Bronchial epithelial cell (primary cell): ENCODE measurements at regions not wholly inside any gene's neighbourhood (a gene's known extent, or its start where the extent isn't known, plus 50 kb on each side); places are given as distances from the start of the nearest gene placed in this dataset.

Source experiments
- DNase-seq: peaks from one replicate; pipeline ENCODE4 v3.0.0-alpha.2; 2010; ENCODE audit warnings: low read depth
- FAIRE-seq: peaks from 2 replicates; lab custom pipeline; 2011; peaks lifted over from hg19 to GRCh38; lab: Jason Lieb, UNC
- H3K27me3 ChIP-seq: 2 replicates; pipeline ENCODE4 v1.5.1; 2011; ENCODE audit warnings: low read length; ENCODE audit not compliant: control insufficient read depth, insufficient read depth
- H3K36me3 ChIP-seq: 2 replicates; pipeline ENCODE4 v1.5.1; 2011; ENCODE audit warnings: low read length; ENCODE audit not compliant: control insufficient read depth, insufficient read depth
- H3K4me3 ChIP-seq: 2 replicates; pipeline ENCODE4 v1.5.1; 2011; ENCODE audit warnings: mild to moderate bottlenecking, low read depth, low read length, control low read depth
- CTCF ChIP-seq: IDR thresholded peaks from 2 replicates; pipeline ENCODE4 v1.5.1; 2011; ENCODE audit warnings: mild to moderate bottlenecking, moderate library complexity, low read length, control low read depth, inconsistent platforms; ENCODE audit not compliant: insufficient read depth, severe bottlenecking

- no peaks in the 10 kb centered on the region for H3K36me3 ChIP-seq
- no peaks in the 10 kb centered on the region for H3K27me3 ChIP-seq
- TF ChIP-seq CTCF: no peak
- no peak overlapping the region for H3K4me3 ChIP-seq
- no peak for DNase-seq
- no peak for FAIRE-seq
Measured at GRCh38 chr14:25108291-25108690, 58.3 kb upstream of the STXBP6 start.

- FAIRE-seq (no peak), DNase-seq (no peak)
- Histone ChIP-seq H3K4me3 (no peak overlapping the region), H3K36me3 (no peaks in the 10 kb centered on the region), H3K27me3 (no peaks in the 10 kb centered on the region)
- no peak for TF ChIP-seq CTCF
Measured at GRCh38 chr14:25103820-25104219, 53.9 kb upstream of the STXBP6 start.

GRCh38 chr14:25103271-25103670, 53.3 kb upstream of the STXBP6 start:
- Histone ChIP-seq H3K36me3 (no peaks in the 10 kb centered on the region), H3K4me3 (no peak overlapping the region), H3K27me3 (no peaks in the 10 kb centered on the region)
- FAIRE-seq (no peak), DNase-seq (no peak)
- no peak for TF ChIP-seq CTCF

- Histone ChIP-seq H3K4me3 (no peak overlapping the region), H3K27me3 (no peaks in the 10 kb centered on the region), H3K36me3 (no peaks in the 10 kb centered on the region)
- TF ChIP-seq CTCF: no peak
- DNase-seq (no peak), FAIRE-seq (no peak)
Measured at GRCh38 chr14:25102788-25103187, 52.8 kb upstream of the STXBP6 start.

- TF ChIP-seq CTCF: no peak
- FAIRE-seq (no peak), DNase-seq (no peak)
- H3K27me3 ChIP-seq: no peaks in the 10 kb centered on the region
- H3K36me3 ChIP-seq: no peaks in the 10 kb centered on the region
- H3K4me3 ChIP-seq: no peak overlapping the region
Measured at GRCh38 chr14:25101276-25101675, 51.3 kb upstream of the STXBP6 start.
